ENCODE measurements at regions not wholly inside any gene's neighbourhood (a gene's known extent, or its start where the extent isn't known, plus 50 kb on each side); places are given as distances from the start of the nearest gene placed in this dataset.

DNA sequence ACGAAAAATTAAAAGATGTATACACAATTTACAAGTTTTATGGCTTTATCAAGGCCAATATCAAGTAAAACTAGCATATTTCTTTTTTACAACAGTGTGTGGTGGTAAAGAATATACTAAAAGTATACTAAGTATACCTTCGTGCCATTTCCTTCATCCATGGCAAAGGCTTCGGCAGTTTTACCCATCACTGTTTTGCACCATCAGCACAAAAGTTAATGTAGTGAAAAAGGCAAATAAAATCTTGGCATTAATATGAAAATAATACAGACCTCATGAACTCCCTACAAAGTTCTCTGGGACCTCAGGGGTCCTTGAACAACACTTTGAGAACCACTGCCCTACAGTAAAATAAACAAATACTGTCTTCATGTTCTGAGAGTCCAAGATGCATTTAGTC lies 312.3 kb upstream of the NREP start:
- Histone ChIP-seq H4K20me1 (no peaks in the 10 kb centered on the region), H3K4me1 (no peaks in the 10 kb centered on the region), H3K4me3 (no peak overlapping the region), H3K36me3 (no peaks in the 10 kb centered on the region), H3K9me3 (replicated peaks in 1 of 11) (no peaks in the 10 kb centered on the region), H3K27me3 (no peaks in the 10 kb centered on the region), H3K4me2 (no peak overlapping the region), H3K9ac (no peak overlapping the region), H3K27ac (no peak overlapping the region)
- TF ChIP-seq Cebpa-rat (IDR thresholded peaks at IDR 0.05) = no peak

DNA sequence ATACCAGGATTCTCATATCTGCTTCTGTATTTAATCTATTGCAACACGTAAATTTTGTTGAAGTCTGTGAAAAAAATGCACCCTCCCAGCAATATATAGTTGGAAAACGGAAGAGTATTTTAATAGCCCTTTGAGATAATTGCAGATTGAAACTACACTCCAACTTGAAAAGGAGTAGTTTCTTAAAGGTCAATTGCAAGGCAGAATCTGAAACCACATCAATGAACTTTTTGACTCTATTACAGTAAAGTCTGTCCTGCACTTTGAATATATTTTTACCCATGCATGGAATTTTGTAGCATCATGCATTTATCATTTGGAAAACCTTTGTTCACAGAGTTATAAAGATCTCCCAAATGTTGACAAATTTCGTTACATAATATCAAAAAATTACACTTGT lies 311.6 kb upstream of the NREP start:
- no peaks in the 10 kb centered on the region for H3K27me3 ChIP-seq
- TF ChIP-seq Cebpa-rat (IDR thresholded peaks at IDR 0.05) = no peak
- H3K4me3 ChIP-seq = no peak overlapping the region
- H3K4me1 ChIP-seq = no peaks in the 10 kb centered on the region
- no peaks in the 10 kb centered on the region for H4K20me1 ChIP-seq
- H3K4me2 ChIP-seq = no peak overlapping the region
- H3K9ac ChIP-seq = no peak overlapping the region
- H3K27ac ChIP-seq = no peak overlapping the region
- no peaks in the 10 kb centered on the region for H3K36me3 ChIP-seq
- no peaks in the 10 kb centered on the region for H3K9me3 ChIP-seq (replicated peaks in 1 of 11)

GRCh38 chr5:112065781-112066180 lies 308.8 kb upstream of the NREP start:
- H3K27me3 ChIP-seq = no peaks in the 10 kb centered on the region
- no peak overlapping the region for H3K4me3 ChIP-seq
- H3K9me3 ChIP-seq (replicated peaks in 1 of 11) = no peaks in the 10 kb centered on the region
- no peak overlapping the region for H3K4me2 ChIP-seq
- no peaks in the 10 kb centered on the region for H3K4me1 ChIP-seq
- no peaks in the 10 kb centered on the region for H4K20me1 ChIP-seq
- no peak overlapping the region for H3K27ac ChIP-seq
- H3K36me3 ChIP-seq = no peaks in the 10 kb centered on the region
- no peak overlapping the region for H3K9ac ChIP-seq
- no peak for TF ChIP-seq Cebpa-rat (IDR thresholded peaks at IDR 0.05)

- H4K20me1 ChIP-seq = no peaks in the 10 kb centered on the region
- TF ChIP-seq Cebpa-rat (IDR thresholded peaks at IDR 0.05) = no peak
Measured at GRCh38 chr5:112064956-112065355, 308.0 kb upstream of the NREP start.

GRCh38 chr5:112064271-112064701 lies 307.3 kb upstream of the NREP start:
- H3K4me2 ChIP-seq = no peak overlapping the region
- H3K4me1 ChIP-seq = no peaks in the 10 kb centered on the region
- H3K27ac ChIP-seq = no peak overlapping the region
- no peak overlapping the region for H3K4me3 ChIP-seq
- no peaks in the 10 kb centered on the region for H3K36me3 ChIP-seq
- H3K27me3 ChIP-seq = no peaks in the 10 kb centered on the region
- H4K20me1 ChIP-seq = no peaks in the 10 kb centered on the region
- no peaks in the 10 kb centered on the region for H3K9me3 ChIP-seq (replicated peaks in 1 of 11)
- TF ChIP-seq Cebpa-rat (IDR thresholded peaks at IDR 0.05) = no peak
- no peak overlapping the region for H3K9ac ChIP-seq

More at GRCh38 chr5:112064956-112065355, 308.0 kb upstream of the NREP start:
- no peak overlapping the region for H3K27ac ChIP-seq
- no peak overlapping the region for H3K4me3 ChIP-seq
- H3K27me3 ChIP-seq = no peaks in the 10 kb centered on the region
- no peak overlapping the region for H3K9ac ChIP-seq
- no peaks in the 10 kb centered on the region for H3K4me1 ChIP-seq
- no peaks in the 10 kb centered on the region for H3K36me3 ChIP-seq
- H3K4me2 ChIP-seq = no peak overlapping the region
- H3K9me3 ChIP-seq (replicated peaks in 1 of 11) = no peaks in the 10 kb centered on the region

DNA sequence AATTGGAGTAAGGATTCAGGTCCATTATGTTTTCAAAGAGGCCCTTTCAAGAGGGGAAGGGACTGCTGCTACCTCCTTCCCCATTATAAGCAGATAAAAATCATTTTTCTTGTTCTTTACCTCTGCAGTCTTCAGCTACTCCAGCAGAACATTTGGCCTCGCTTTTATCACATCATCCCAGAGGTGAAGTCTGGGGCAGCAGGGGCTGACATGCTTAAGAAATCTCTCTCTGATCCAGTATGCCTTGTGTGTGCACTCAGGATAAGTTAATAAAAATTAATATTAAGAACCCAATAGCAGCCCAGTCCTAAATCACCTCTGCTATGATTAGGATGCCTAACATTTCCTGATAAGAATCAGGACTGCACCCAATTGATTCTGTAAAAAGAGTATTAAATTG lies 306.9 kb upstream of the NREP start:
- H4K20me1 ChIP-seq = no peaks in the 10 kb centered on the region
- no peaks in the 10 kb centered on the region for H3K4me1 ChIP-seq
- H3K9me3 ChIP-seq (replicated peaks in 1 of 11) = no peaks in the 10 kb centered on the region
- H3K4me2 ChIP-seq = no peak overlapping the region
- TF ChIP-seq Cebpa-rat (IDR thresholded peaks at IDR 0.05) = no peak
- H3K27ac ChIP-seq = no peak overlapping the region
- no peaks in the 10 kb centered on the region for H3K27me3 ChIP-seq
- no peak overlapping the region for H3K4me3 ChIP-seq
- no peak overlapping the region for H3K9ac ChIP-seq
- H3K36me3 ChIP-seq = no peaks in the 10 kb centered on the region

GRCh38 chr5:112063191-112063590 lies 306.2 kb upstream of the NREP start:
- Histone ChIP-seq H3K27ac (no peak overlapping the region), H3K9ac (no peak overlapping the region), H3K4me2 (no peak overlapping the region), H3K9me3 (replicated peaks in 1 of 11) (no peaks in the 10 kb centered on the region), H3K36me3 (no peaks in the 10 kb centered on the region), H4K20me1 (no peaks in the 10 kb centered on the region), H3K27me3 (no peaks in the 10 kb centered on the region), H3K4me1 (no peaks in the 10 kb centered on the region), H3K4me3 (no peak overlapping the region)
- no peak for TF ChIP-seq Cebpa-rat (IDR thresholded peaks at IDR 0.05)

DNA sequence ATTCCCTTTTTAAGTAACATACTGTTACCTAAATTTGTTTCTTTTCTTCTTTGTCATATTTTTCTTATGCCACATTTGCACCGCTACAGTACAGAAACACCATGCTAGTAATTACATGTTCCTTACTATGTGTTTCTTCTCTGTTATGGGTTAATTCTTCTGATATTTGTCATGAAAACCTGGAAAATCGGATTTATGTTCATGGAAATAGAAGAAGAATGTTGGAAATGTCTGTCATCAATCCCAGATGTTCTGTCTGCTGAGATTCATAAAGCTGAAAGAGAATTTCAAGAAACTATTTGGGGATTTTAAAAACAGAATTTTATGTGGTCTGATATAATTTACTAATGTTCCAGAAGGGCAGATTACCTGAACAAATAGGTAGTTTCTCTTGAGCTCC lies 305.2 kb upstream of the NREP start:
- H3K4me1 ChIP-seq = no peaks in the 10 kb centered on the region
- H3K9me3 ChIP-seq (replicated peaks in 1 of 11) = no peaks in the 10 kb centered on the region; a peak in 1 of 22 replicates
- no peak overlapping the region for H3K9ac ChIP-seq
- no peaks in the 10 kb centered on the region for H4K20me1 ChIP-seq
- H3K27ac ChIP-seq = no peak overlapping the region
- H3K36me3 ChIP-seq = no peaks in the 10 kb centered on the region
- H3K27me3 ChIP-seq = no peaks in the 10 kb centered on the region
- no peak overlapping the region for H3K4me3 ChIP-seq
- no peak for TF ChIP-seq Cebpa-rat (IDR thresholded peaks at IDR 0.05)
- H3K4me2 ChIP-seq = no peak overlapping the region

GRCh38 chr5:112061666-112062065 lies 304.7 kb upstream of the NREP start:
- H3K4me3 ChIP-seq = no peak overlapping the region
- H3K27ac ChIP-seq = no peak overlapping the region
- H3K36me3 ChIP-seq = no peaks in the 10 kb centered on the region
- no peak for TF ChIP-seq Cebpa-rat (IDR thresholded peaks at IDR 0.05)
- no peaks in the 10 kb centered on the region for H4K20me1 ChIP-seq
- no peaks in the 10 kb centered on the region for H3K4me1 ChIP-seq
- no peak overlapping the region for H3K4me2 ChIP-seq
- H3K9ac ChIP-seq = no peak overlapping the region
- no peaks in the 10 kb centered on the region for H3K27me3 ChIP-seq
- peaks cover under 1 to 5% (median 2%) of the 10 kb centered on the region in 11 experiments; a peak in 16 of 22 replicates for H3K9me3 ChIP-seq (replicated peaks in 1 of 11)

- H3K27me3 ChIP-seq = no peaks in the 10 kb centered on the region
- no peaks in the 10 kb centered on the region for H4K20me1 ChIP-seq
- H3K36me3 ChIP-seq = no peaks in the 10 kb centered on the region
- H3K9ac ChIP-seq = no peak overlapping the region
- no peak overlapping the region for H3K4me2 ChIP-seq
- peaks cover 20 to 25% (median 22%) of the 10 kb centered on the region in 11 experiments for H3K9me3 ChIP-seq (replicated peaks in 1 of 11)
- no peaks in the 10 kb centered on the region for H3K4me1 ChIP-seq
- H3K27ac ChIP-seq = no peak overlapping the region
- H3K4me3 ChIP-seq = no peak overlapping the region
- TF ChIP-seq Cebpa-rat (IDR thresholded peaks at IDR 0.05) = no peak
Measured at GRCh38 chr5:112059579-112060135, 302.7 kb upstream of the NREP start.
